ENCODE measurements at regions not wholly inside any gene's neighbourhood (a gene's known extent, or its start where the extent isn't known, plus 50 kb on each side); places are given as distances from the start of the nearest gene placed in this dataset.

- POLR2A ChIA-PET = no interaction called here
- Mint-ChIP-seq H3K9me3 (no peaks in the 10 kb centered on the region; the same call in 1 of the 2 replicates), H3K27ac (no peak overlapping the region), H3K36me3 (no peaks in the 10 kb centered on the region; the same call in 1 of the 2 replicates), H3K4me1 (no peaks in the 10 kb centered on the region), H3K27me3 (ENCODE audit: low read depth) (no peaks in the 10 kb centered on the region), H3K4me3 (no peak overlapping the region)
- DNase-seq (ENCODE audit: low spot score) = no peak
- TF ChIP-seq FOXK1 (CRISPR knock-in tag; IDR thresholded peaks at IDR 0.05) (no peak), RORB (CRISPR knock-in tag; IDR thresholded peaks at IDR 0.05) (no peak), RELA (CRISPR knock-in tag; IDR thresholded peaks at IDR 0.05; ENCODE audit: borderline replicate concordance) (no peak), E2F1 (CRISPR knock-in tag; IDR thresholded peaks at IDR 0.05) (no peak), ZMAT4 (CRISPR knock-in tag; IDR thresholded peaks at IDR 0.05) (no peak), ZNF281 (CRISPR knock-in tag; IDR thresholded peaks at IDR 0.05) (no peak), ZNF512 (CRISPR knock-in tag; IDR thresholded peaks at IDR 0.05; ENCODE audit: borderline replicate concordance) (no peak), SOX15 (CRISPR knock-in tag; IDR thresholded peaks at IDR 0.05) (no peak), GRHL2 (CRISPR knock-in tag; IDR thresholded peaks at IDR 0.05; ENCODE audit: insufficient replicate concordance, severe bottlenecking) (no peak), CBFB (CRISPR knock-in tag; IDR thresholded peaks at IDR 0.05; ENCODE audit: low read depth) (no peak)
- no peak for ATAC-seq
- CTCF ChIA-PET = no interaction called here
Measured at GRCh38 chr6:170162011-170162774, 128.7 kb downstream of the DLL1 start.

GRCh38 chr6:170160628-170161611 lies 130.0 kb downstream of the DLL1 start:
- ChIA-PET CTCF (no interaction called here), POLR2A (no interaction called here)
- Mint-ChIP-seq H3K4me1 (no peaks in the 10 kb centered on the region), H3K27ac (no peak overlapping the region), H3K27me3 (ENCODE audit: low read depth) (no peaks in the 10 kb centered on the region), H3K4me3 (no peak overlapping the region), H3K36me3 (no peaks in the 10 kb centered on the region), H3K9me3 (no peaks in the 10 kb centered on the region; the same call in 1 of the 2 replicates)
- ATAC-seq (no peak; the same call in 1 of the 2 replicates), DNase-seq (ENCODE audit: low spot score) (no peak)
- TF ChIP-seq ZNF232 (CRISPR knock-in tag; IDR thresholded peaks at IDR 0.05) (no peak), CREM (CRISPR knock-in tag; IDR thresholded peaks at IDR 0.05) (no peak), SP1 (CRISPR knock-in tag; conservative IDR thresholded peaks at IDR 0.05) (peak; percentile 61; the same call in 1 of the 2 replicates), PREB (CRISPR knock-in tag; IDR thresholded peaks at IDR 0.05; ENCODE audit: borderline replicate concordance) (no peak)

All from WTC11 (cell line).